ENCODE measurements at regions not wholly inside any gene's neighbourhood (a gene's known extent, or its start where the extent isn't known, plus 50 kb on each side); places are given as distances from the start of the nearest gene placed in this dataset.

- no peak overlapping the region for H3K4me3 ChIP-seq (ENCODE audit: low read depth in 2 of 2, low read length in 1 of 2)
- no peak overlapping the region for H3K9ac ChIP-seq
- CTCF ChIA-PET, result no interaction called here
- DNase-seq, result no peak
- no peak overlapping the region for H2AFZ ChIP-seq (ENCODE audit: low read depth)
- H3K27ac ChIP-seq (ENCODE audit: low read depth in 2 of 2, low read length in 1 of 2), result no peak overlapping the region
- H3K79me2 ChIP-seq (ENCODE audit: insufficient read depth), result no peaks in the 10 kb centered on the region
- POLR2A ChIA-PET, result no interaction called here
- no peaks in the 10 kb centered on the region for H4K20me1 ChIP-seq (ENCODE audit: insufficient read depth)
- H3K36me3 ChIP-seq (replicated peaks in 1 of 2; ENCODE audit: control insufficient read depth in 1 of 2, insufficient read depth in 2 of 2, low read length in 1 of 2), result no peaks in the 10 kb centered on the region
- 60% methylated on average over 3 of the region's 3 CpGs for WGBS (ENCODE audit: low lambda C conversion rate)
- no peaks in the 10 kb centered on the region for H3K9me2 ChIP-seq
- peaks cover 0 to 6% of the 10 kb centered on the region in 2 experiments; a peak in 1 of 4 replicates for H3K4me1 ChIP-seq (ENCODE audit: control insufficient read depth in 1 of 2, insufficient read depth in 2 of 2, low read depth in 1 of 2, low read length in 1 of 2)
- H3K27me3 ChIP-seq (ENCODE audit: insufficient read depth), result no peaks in the 10 kb centered on the region
- no peaks in the 10 kb centered on the region for H3F3A ChIP-seq (replicated peaks; ENCODE audit: insufficient read depth)
- H3K9me3 ChIP-seq, result no peaks in the 10 kb centered on the region
- TF ChIP-seq FOXJ3 (CRISPR knock-in tag; IDR thresholded peaks at IDR 0.05), result no peak
- no peak for TF ChIP-seq TEAD4 (IDR thresholded peaks at IDR 0.05; ENCODE audit: borderline replicate concordance, insufficient read depth)
- TF ChIP-seq YY1 (IDR thresholded peaks at IDR 0.05; ENCODE audit: low read depth), result no peak
- no peak for TF ChIP-seq CTCF (IDR thresholded peaks at IDR 0.05)
- TF ChIP-seq USF2 (IDR thresholded peaks at IDR 0.05; ENCODE audit: borderline replicate concordance, low read depth, low read length), result no peak
- no peak for TF ChIP-seq RCOR1 (IDR thresholded peaks at IDR 0.05; ENCODE audit: low read length)
- H3K4me2 ChIP-seq, result no peak overlapping the region
Observed at GRCh38 chr2:140013545-140014203, 1233.5 kb upstream of the NXPH2 start.

- Histone ChIP-seq H3F3A (replicated peaks; ENCODE audit: insufficient read depth) (no peaks in the 10 kb centered on the region), H3K36me3 (replicated peaks in 1 of 2; ENCODE audit: control insufficient read depth in 1 of 2, insufficient read depth in 2 of 2, low read length in 1 of 2) (no peaks in the 10 kb centered on the region), H3K9ac (no peak overlapping the region), H3K4me3 (ENCODE audit: low read depth in 2 of 2, low read length in 1 of 2) (no peak overlapping the region), H3K79me2 (ENCODE audit: insufficient read depth) (no peaks in the 10 kb centered on the region), H3K4me1 (ENCODE audit: control insufficient read depth in 1 of 2, insufficient read depth in 2 of 2, low read depth in 1 of 2, low read length in 1 of 2) (peaks cover 0 to 6% of the 10 kb centered on the region in 2 experiments; a peak in 1 of 4 replicates), H3K9me2 (no peaks in the 10 kb centered on the region), H3K4me2 (no peak overlapping the region), H4K20me1 (ENCODE audit: insufficient read depth) (no peaks in the 10 kb centered on the region), H3K27ac (ENCODE audit: low read depth in 2 of 2, low read length in 1 of 2) (no peak overlapping the region), H3K27me3 (ENCODE audit: insufficient read depth) (no peaks in the 10 kb centered on the region), H3K9me3 (no peaks in the 10 kb centered on the region), H2AFZ (ENCODE audit: low read depth) (no peak overlapping the region)
- TF ChIP-seq TCF12 (IDR thresholded peaks at IDR 0.05), result no peak
- 42% methylated on average over 2 of the region's 2 CpGs for WGBS (ENCODE audit: low lambda C conversion rate)
- ChIA-PET POLR2A (no interaction called here), CTCF (no interaction called here)
- DNase-seq, result no peak
Observed at GRCh38 chr2:140011287-140011686, 1231.1 kb upstream of the NXPH2 start.

- no peak for DNase-seq
- no peaks in the 10 kb centered on the region for H3K36me3 ChIP-seq (replicated peaks in 1 of 2; ENCODE audit: control insufficient read depth in 1 of 2, insufficient read depth in 2 of 2, low read length in 1 of 2)
- POLR2A ChIA-PET, result no interaction called here
Observed at GRCh38 chr2:140002110-140002509, 1221.9 kb upstream of the NXPH2 start.

More at GRCh38 chr2:140002110-140002509, 1221.9 kb upstream of the NXPH2 start:
- Histone ChIP-seq H3K9ac (no peak overlapping the region), H3F3A (replicated peaks; ENCODE audit: insufficient read depth) (no peaks in the 10 kb centered on the region), H3K79me2 (ENCODE audit: insufficient read depth) (no peaks in the 10 kb centered on the region), H3K27ac (ENCODE audit: low read depth in 2 of 2, low read length in 1 of 2) (no peak overlapping the region), H4K20me1 (ENCODE audit: insufficient read depth) (no peaks in the 10 kb centered on the region), H3K4me1 (ENCODE audit: control insufficient read depth in 1 of 2, insufficient read depth in 2 of 2, low read depth in 1 of 2, low read length in 1 of 2) (no peaks in the 10 kb centered on the region), H3K27me3 (ENCODE audit: insufficient read depth) (no peaks in the 10 kb centered on the region), H3K9me3 (no peaks in the 10 kb centered on the region), H3K4me2 (no peak overlapping the region), H3K9me2 (no peaks in the 10 kb centered on the region), H3K4me3 (ENCODE audit: low read depth in 2 of 2, low read length in 1 of 2) (no peak overlapping the region), H2AFZ (ENCODE audit: low read depth) (no peak overlapping the region)
- CTCF ChIA-PET, result no interaction called here
- 28% methylated on average over 2 of the region's 2 CpGs for WGBS (ENCODE audit: low lambda C conversion rate)
- TF ChIP-seq GABPA (IDR thresholded peaks at IDR 0.05; ENCODE audit: low read depth), result no peak
- no peak for TF ChIP-seq MXI1 (IDR thresholded peaks at IDR 0.05; ENCODE audit: low read depth, low read length)

All from SK-N-SH (cell line).